Colonic mucosa (tissue), 4 donors: ENCODE measurements at regions not wholly inside any gene's neighbourhood (a gene's known extent, or its start where the extent isn't known, plus 50 kb on each side); places are given as distances from the start of the nearest gene placed in this dataset.
A peak's percentile ranks its signal among the peaks of the same experiment; 100 is the strongest.

Experiments used
- DNase-seq: peaks from one replicate; pipeline ENCODE4 v3.0.0-alpha.2; 2020
- H3K27ac ChIP-seq: fragments of 200-600 bp; one replicate; pipeline ENCODE4 v1.8.0; 2021
- H3K27me3 ChIP-seq: fragments of 200-600 bp; one replicate; pipeline ENCODE4 v1.8.0; 2021
- H3K36me3 ChIP-seq: fragments of 200-600 bp; one replicate; pipeline ENCODE4 v1.8.0; 2021
- H3K4me1 ChIP-seq: fragments of 200-600 bp; one replicate; pipeline ENCODE4 v1.8.0; 2021; ENCODE audit warnings: mild to moderate bottlenecking
- H3K4me3 ChIP-seq: fragments of 200-600 bp; one replicate; pipeline ENCODE4 v1.8.0; 2021
- H3K9ac ChIP-seq, 2 donors: one replicate each; pipeline ENCODE4 v1.7.0; 2013; ENCODE audit warnings: control low read depth in 2 of 2, low read depth in 2 of 2, low read length in 2 of 2
- H3K9me3 ChIP-seq: fragments of 200-600 bp; one replicate; pipeline ENCODE4 v1.8.0; 2021
- CTCF ChIP-seq: fragments of 200-600 bp; IDR thresholded peaks from one replicate; pipeline ENCODE4 v1.8.0; 2022; ENCODE audit warnings: antibody characterized with exemption, mild to moderate bottlenecking
- intact Hi-C: fragments of 100-400 bp; cut with DNase I; formaldehyde crosslinking; loops from one replicate; pipeline ENCODE4 v1.14.1; 2022
- donor health status: healthy.
- donor health status: DM: no; HTN: no; CAD: no.
- donor health status: DM: no; HTN: no; CAD: no.

GRCh38 chr18:67362906-67363305, 153.6 kb downstream of the DSEL start:
- TF ChIP-seq CTCF, result no peak
- DNase-seq, result no peak
- intact Hi-C loops, result no loop called here

GRCh38 chr18:67359873-67360838, 156.4 kb downstream of the DSEL start:
- Histone ChIP-seq H3K36me3 (no peaks in the 10 kb centered on the region), H3K4me1 (no peaks in the 10 kb centered on the region), H3K9me3 (no peaks in the 10 kb centered on the region), H3K27ac (peak overlapping the region; percentile 30), H3K27me3 (no peaks in the 10 kb centered on the region), H3K4me3 (no peak overlapping the region), H3K9ac (no peak overlapping the region)
- no peak for TF ChIP-seq CTCF
- DNase-seq, result no peak
- intact Hi-C loops, result no loop called here

More at GRCh38 chr18:67362906-67363305, 153.6 kb downstream of the DSEL start:
- H3K9ac ChIP-seq, result no peak overlapping the region
- no peaks in the 10 kb centered on the region for H3K4me1 ChIP-seq
- no peak overlapping the region for H3K27ac ChIP-seq
- H3K27me3 ChIP-seq, result no peaks in the 10 kb centered on the region
- H3K36me3 ChIP-seq, result no peaks in the 10 kb centered on the region
- no peaks in the 10 kb centered on the region for H3K9me3 ChIP-seq
- no peak overlapping the region for H3K4me3 ChIP-seq

- H3K27me3 ChIP-seq, result no peaks in the 10 kb centered on the region
- no peak for TF ChIP-seq CTCF
- H3K9ac ChIP-seq, result no peak overlapping the region
- no peak overlapping the region for H3K27ac ChIP-seq
- intact Hi-C loops, result no loop called here
- H3K9me3 ChIP-seq, result no peaks in the 10 kb centered on the region
- no peak overlapping the region for H3K4me3 ChIP-seq
- no peaks in the 10 kb centered on the region for H3K36me3 ChIP-seq
- H3K4me1 ChIP-seq, result no peaks in the 10 kb centered on the region
- no peak for DNase-seq
These were observed 157.6 kb downstream of the DSEL start for GRCh38 chr18:67358947-67359346.

- Histone ChIP-seq H3K27me3 (no peaks in the 10 kb centered on the region), H3K36me3 (no peaks in the 10 kb centered on the region), H3K4me3 (no peak overlapping the region), H3K9ac (no peak overlapping the region), H3K4me1 (no peaks in the 10 kb centered on the region), H3K27ac (no peak overlapping the region), H3K9me3 (no peaks in the 10 kb centered on the region)
- intact Hi-C loops, result no loop called here
- no peak for DNase-seq
- TF ChIP-seq CTCF, result no peak
These were observed 161.8 kb downstream of the DSEL start for GRCh38 chr18:67354692-67355091.

- Histone ChIP-seq H3K4me3 (no peak overlapping the region), H3K36me3 (no peaks in the 10 kb centered on the region), H3K27me3 (no peaks in the 10 kb centered on the region), H3K9me3 (no peaks in the 10 kb centered on the region), H3K4me1 (no peaks in the 10 kb centered on the region), H3K9ac (no peak overlapping the region), H3K27ac (no peak overlapping the region)
- no peak for TF ChIP-seq CTCF
- DNase-seq, result no peak
- intact Hi-C loops, result no loop called here
These were observed 162.4 kb downstream of the DSEL start for GRCh38 chr18:67354091-67354490.
